ENCODE measurements at regions not wholly inside any gene's neighbourhood (a gene's known extent, or its start where the extent isn't known, plus 50 kb on each side); places are given as distances from the start of the nearest gene placed in this dataset.
"Not testable (repeated sequence)": the region's sequence is repeated elsewhere in the genome, so short reads cannot be mapped to it uniquely, and the experiment has no call there.

- not testable (repeated sequence) for TF ChIP-seq ETS1 (IDR thresholded peaks at IDR 0.05); CREB1 (CRISPR knock-in tag; IDR thresholded peaks at IDR 0.05; ENCODE audit: low read depth); CTCF (conservative IDR thresholded peaks at IDR 0.05; ENCODE audit: low read depth in 2 of 2)
These were observed 2812.1 kb downstream of the RPIA start for GRCh38 chr2:91503572-91503958.

All from GM23338 (cell line).